ENCODE measurements at regions not wholly inside any gene's neighbourhood (a gene's known extent, or its start where the extent isn't known, plus 50 kb on each side); places are given as distances from the start of the nearest gene placed in this dataset. TPM values are rescaled to one million over a fixed set of nuclear protein-coding genes. Genes with fewer than 3 reads are reported as not detected.

- no peak for TF ChIP-seq CTCF (IDR thresholded peaks at IDR 0.05; ENCODE audit: insufficient read depth, low read depth, low read length)
- no peak for DNase-seq (ENCODE audit: low read depth)
- H3K4me3 ChIP-seq (ENCODE audit: low read depth, low read length): no peak overlapping the region
Observed at GRCh38 chr6:48176645-48177308, 65.8 kb upstream of the PTCHD4 start.

GRCh38 chr6:48169635-48170034, 58.6 kb upstream of the PTCHD4 start:
- no peak for TF ChIP-seq CTCF (IDR thresholded peaks at IDR 0.05; ENCODE audit: insufficient read depth, low read depth, low read length)
- DNase-seq (ENCODE audit: low read depth): no peak
- no peak overlapping the region for H3K4me3 ChIP-seq (ENCODE audit: low read depth, low read length)

Small RNAs in the stretch of these regions (small RNA-seq; reads per million reads assigned to genes)
- gene FO393413.1 (not detected), gene RNU7-65P (not detected)

Data from fibroblast of villous mesenchyme (primary cell).